Neural progenitor cell (in vitro differentiated cells): ENCODE measurements at regions not wholly inside any gene's neighbourhood (a gene's known extent, or its start where the extent isn't known, plus 50 kb on each side); places are given as distances from the start of the nearest gene placed in this dataset.

Source experiments
- DNase-seq: peaks from one replicate; pipeline ENCODE4 v3.0.0-alpha.2; 2016; ENCODE audit warnings: low spot score
- H2AFZ ChIP-seq: fragments of 200-600 bp; sonication (generic); replicated peaks from 2 replicates; pipeline ENCODE4 v1.6.1; 2016; ENCODE audit warnings: antibody characterized with exemption
- H3F3A ChIP-seq: fragments of 200-600 bp; sonication (generic); 2 replicates; pipeline ENCODE4 v1.6.1; 2016; ENCODE audit warnings: antibody characterized with exemption, low read depth
- H3K27ac ChIP-seq: fragments of 200-600 bp; sonication (generic); 2 replicates; pipeline ENCODE4 v1.5.1; 2016; ENCODE audit warnings: mild to moderate bottlenecking
- H3K27me3 ChIP-seq: fragments of 200-600 bp; sonication (generic); 2 replicates; pipeline ENCODE4 v1.6.1; 2016; ENCODE audit warnings: mild to moderate bottlenecking, moderate library complexity
- H3K36me3 ChIP-seq: fragments of 200-600 bp; sonication (generic); 2 replicates; pipeline ENCODE4 v1.5.1; 2016
- H3K4me1 ChIP-seq: fragments of 200-600 bp; sonication (generic); 2 replicates; pipeline ENCODE4 v1.6.1; 2016; ENCODE audit warnings: mixed run types
- H3K4me2 ChIP-seq: fragments of 200-600 bp; sonication (generic); 2 replicates; pipeline ENCODE4 v1.6.1; 2016
- H3K4me3 ChIP-seq: fragments of 200-600 bp; sonication (generic); 2 replicates; pipeline ENCODE4 v1.5.1; 2016
- H3K79me2 ChIP-seq: fragments of 200-600 bp; sonication (generic); 2 replicates; pipeline ENCODE4 v1.6.1; 2016; ENCODE audit warnings: low read depth
- H3K9ac ChIP-seq: fragments of 200-600 bp; sonication (generic); 2 replicates; pipeline ENCODE4 v1.6.1; 2016
- H3K9me3 ChIP-seq: fragments of 200-600 bp; sonication (generic); 2 replicates; pipeline ENCODE4 v1.5.1; 2016; ENCODE audit warnings: low read depth
- H4K20me1 ChIP-seq: fragments of 200-600 bp; sonication (generic); 2 replicates; pipeline ENCODE4 v1.6.1; 2016; ENCODE audit warnings: low read depth
- H3K27ac Mint-ChIP-seq: 3 replicates; pipeline ENCODE4 v1.8.0; 2021; ENCODE audit warnings: mixed read lengths
- H3K27me3 Mint-ChIP-seq: 2 replicates; pipeline ENCODE4 v1.8.0; 2022; ENCODE audit warnings: low read depth, mild to moderate bottlenecking, inconsistent platforms, moderate library complexity, mixed read lengths; ENCODE audit not compliant: insufficient read depth
- H3K36me3 Mint-ChIP-seq: 3 replicates; pipeline ENCODE4 v1.8.0; 2021; ENCODE audit warnings: mixed read lengths
- H3K4me1 Mint-ChIP-seq: 3 replicates; pipeline ENCODE4 v1.8.0; 2021; ENCODE audit warnings: mixed read lengths
- H3K4me3 Mint-ChIP-seq: 3 replicates; pipeline ENCODE4 v1.8.0; 2021; ENCODE audit warnings: mild to moderate bottlenecking, moderate library complexity, mixed read lengths
- H3K9me3 Mint-ChIP-seq: 3 replicates; pipeline ENCODE4 v1.8.0; 2020; ENCODE audit warnings: mixed read lengths
- CTCF ChIP-seq: fragments of 200-600 bp; sonication (generic); IDR thresholded peaks from 2 replicates; pipeline ENCODE4 v1.5.1; 2017; ENCODE audit warnings: antibody characterized with exemption, mild to moderate bottlenecking
- EZH2 ChIP-seq: fragments of 200-600 bp; sonication (generic); IDR thresholded peaks from 2 replicates; pipeline ENCODE4 v1.6.1; 2017; ENCODE audit warnings: antibody characterized with exemption, mild to moderate bottlenecking, moderate library complexity
- EZH2phosphoT487 ChIP-seq: fragments of 200-600 bp; sonication (generic); IDR thresholded peaks from 2 replicates; pipeline ENCODE4 v1.6.1; 2017; ENCODE audit warnings: antibody characterized with exemption

- H3K4me1 Mint-ChIP-seq: no peaks in the 10 kb centered on the region
- Histone ChIP-seq H3K36me3 (no peaks in the 10 kb centered on the region), H3K4me1 (no peaks in the 10 kb centered on the region), H2AFZ (no peak overlapping the region), H3K4me3 (no peak overlapping the region), H3K79me2 (no peaks in the 10 kb centered on the region), H3K4me2 (no peak overlapping the region), H3F3A (no peaks in the 10 kb centered on the region), H3K27ac (no peak overlapping the region), H3K27me3 (no peaks in the 10 kb centered on the region), H4K20me1 (no peaks in the 10 kb centered on the region), H3K9me3 (no peaks in the 10 kb centered on the region), H3K9ac (no peak overlapping the region)
- H3K27me3 Mint-ChIP-seq: peaks cover 3% of the 10 kb centered on the region
- H3K27ac Mint-ChIP-seq: no peak overlapping the region
- H3K9me3 Mint-ChIP-seq: peaks cover 6% of the 10 kb centered on the region
- no peak overlapping the region for H3K4me3 Mint-ChIP-seq
- H3K36me3 Mint-ChIP-seq: no peaks in the 10 kb centered on the region
- TF ChIP-seq EZH2: no peak
- no peak for TF ChIP-seq CTCF
- TF ChIP-seq EZH2phosphoT487: no peak
- no peak for DNase-seq
These were observed 93.5 kb upstream of the MALRD1 start for GRCh38 chr10:18955061-18955460.

- Histone ChIP-seq H3K4me2 (no peak overlapping the region), H4K20me1 (no peaks in the 10 kb centered on the region), H3K9me3 (no peaks in the 10 kb centered on the region), H3K79me2 (no peaks in the 10 kb centered on the region), H3F3A (no peaks in the 10 kb centered on the region), H3K27ac (no peak overlapping the region), H2AFZ (no peak overlapping the region), H3K36me3 (no peaks in the 10 kb centered on the region), H3K4me1 (no peaks in the 10 kb centered on the region), H3K4me3 (no peak overlapping the region), H3K27me3 (no peaks in the 10 kb centered on the region), H3K9ac (no peak overlapping the region)
- Mint-ChIP-seq H3K27ac (no peak overlapping the region), H3K27me3 (no peaks in the 10 kb centered on the region), H3K36me3 (no peaks in the 10 kb centered on the region), H3K4me1 (no peaks in the 10 kb centered on the region), H3K9me3 (peaks cover 9% of the 10 kb centered on the region), H3K4me3 (no peak overlapping the region)
- no peak for TF ChIP-seq EZH2phosphoT487
- TF ChIP-seq EZH2: no peak
- no peak for TF ChIP-seq CTCF
- DNase-seq: no peak
These were observed 89.2 kb upstream of the MALRD1 start for GRCh38 chr10:18959369-18959768.

- no peaks in the 10 kb centered on the region for H3K27me3 Mint-ChIP-seq
These were observed 88.0 kb upstream of the MALRD1 start for GRCh38 chr10:18960466-18961079.

More at GRCh38 chr10:18960466-18961079, 88.0 kb upstream of the MALRD1 start:
- no peak overlapping the region for H3K27ac Mint-ChIP-seq
- Histone ChIP-seq H3K4me1 (no peaks in the 10 kb centered on the region), H3K27me3 (no peaks in the 10 kb centered on the region), H3K4me3 (no peak overlapping the region), H3K9me3 (no peaks in the 10 kb centered on the region), H4K20me1 (no peaks in the 10 kb centered on the region), H2AFZ (no peak overlapping the region), H3K36me3 (no peaks in the 10 kb centered on the region), H3K4me2 (no peak overlapping the region), H3K79me2 (no peaks in the 10 kb centered on the region), H3F3A (no peaks in the 10 kb centered on the region), H3K9ac (no peak overlapping the region), H3K27ac (no peak overlapping the region)
- H3K9me3 Mint-ChIP-seq: peaks cover 9% of the 10 kb centered on the region
- H3K36me3 Mint-ChIP-seq: no peaks in the 10 kb centered on the region
- TF ChIP-seq EZH2: no peak
- TF ChIP-seq CTCF: no peak
- TF ChIP-seq EZH2phosphoT487: no peak
- no peaks in the 10 kb centered on the region for H3K4me1 Mint-ChIP-seq
- H3K4me3 Mint-ChIP-seq: no peak overlapping the region
- no peak for DNase-seq
